GF-D8 (cell line): ENCODE measurements at regions not wholly inside any gene's neighbourhood (a gene's known extent, or its start where the extent isn't known, plus 50 kb on each side); places are given as distances from the start of the nearest gene placed in this dataset.
A peak's percentile ranks its signal among the peaks of the same experiment; 100 is the strongest.
"Not testable (repeated sequence)": the region's sequence is repeated elsewhere in the genome, so short reads cannot be mapped to it uniquely, and the experiment has no call there.

ENCODE experiments used
- DNase-seq: peaks from one replicate; lab custom pipeline; 2025; lab: John Stamatoyannopoulos, UW

DNA sequence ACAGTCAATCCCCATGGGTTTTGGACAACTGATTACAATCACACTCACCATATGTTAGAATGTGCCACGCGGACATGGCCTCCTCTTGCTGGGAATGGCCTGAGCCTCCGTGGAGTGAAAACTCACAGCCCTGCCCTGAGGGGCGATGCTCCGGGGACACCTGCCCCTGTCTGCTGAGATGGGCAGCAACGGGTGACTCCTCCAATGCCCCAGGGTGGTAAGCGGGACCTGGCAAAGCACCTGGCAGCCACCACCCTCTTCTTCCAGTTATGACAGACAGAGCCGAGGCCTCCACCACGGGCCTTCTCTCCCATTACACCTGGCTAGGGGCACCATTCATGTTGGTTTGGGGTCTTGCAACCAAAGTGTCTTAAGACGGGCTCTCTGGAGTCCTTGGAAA, 94.9 kb upstream of the COL5A1 start:
- DNase-seq: no peak

DNA sequence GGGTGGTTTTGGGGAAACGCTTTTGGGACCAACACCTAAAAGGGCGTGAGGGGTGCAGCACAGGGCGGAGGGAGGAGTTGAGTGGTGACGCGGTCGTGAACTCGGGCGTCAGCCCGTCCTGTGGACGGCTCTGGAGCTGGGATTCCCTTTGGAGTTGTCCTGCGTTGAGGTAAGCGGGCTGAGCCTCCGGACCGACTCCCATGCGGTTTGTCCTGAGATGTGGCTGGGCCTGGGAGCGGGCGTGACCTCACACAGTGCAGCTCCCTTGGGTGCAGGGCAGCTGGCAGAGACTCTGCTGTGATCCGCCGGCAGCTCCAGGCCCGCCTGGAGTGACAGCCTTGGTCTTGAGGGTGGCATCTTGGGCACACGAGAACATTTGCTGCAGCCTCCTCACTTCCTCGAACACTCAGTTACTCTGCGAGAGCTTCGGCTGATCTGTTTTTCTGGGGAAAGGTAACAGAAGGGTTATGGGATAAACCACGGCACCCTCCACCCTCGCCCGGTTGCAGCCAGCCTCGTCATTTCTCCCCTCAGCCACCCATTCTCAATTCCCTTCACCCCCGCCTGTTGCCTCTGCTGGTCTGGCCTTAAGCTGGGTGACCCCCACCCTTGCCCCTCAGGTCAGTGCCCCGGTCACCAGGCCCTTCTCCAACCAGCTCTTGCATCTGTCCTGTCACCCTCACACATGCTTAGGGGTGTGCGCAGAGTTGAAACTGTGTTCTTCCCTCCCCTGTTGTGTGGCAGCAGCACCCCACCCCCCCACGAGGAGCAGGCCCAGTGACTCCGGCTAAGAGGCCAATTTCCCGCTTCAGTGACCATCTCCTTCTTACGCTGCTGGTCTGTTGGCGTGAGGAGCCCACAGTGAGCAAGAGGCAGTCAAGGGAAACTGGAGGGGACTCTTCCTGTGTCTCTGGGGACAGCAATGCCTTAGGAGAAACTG, 94.2 kb upstream of the COL5A1 start:
- no peak for DNase-seq

DNA sequence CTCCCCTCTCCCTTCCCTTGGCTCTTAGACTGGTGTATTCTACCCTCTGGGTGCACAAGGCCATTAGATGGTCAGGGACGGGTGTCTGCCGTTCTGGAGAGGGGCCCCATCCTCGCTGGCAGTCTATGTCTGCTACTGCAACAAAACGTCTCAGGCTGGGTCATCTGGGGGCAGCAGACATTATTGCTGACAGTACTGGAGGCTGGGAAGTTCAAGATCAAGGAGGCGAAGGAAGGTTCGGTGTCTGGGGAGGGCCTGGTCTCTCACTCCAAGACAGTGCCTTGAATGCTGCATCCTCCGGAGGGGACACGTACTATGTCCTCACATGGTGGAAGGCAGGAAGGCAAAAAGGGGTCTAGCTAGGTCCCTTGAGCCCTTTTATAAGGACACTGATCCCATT, 93.4 kb upstream of the COL5A1 start:
- no peak for DNase-seq

DNA sequence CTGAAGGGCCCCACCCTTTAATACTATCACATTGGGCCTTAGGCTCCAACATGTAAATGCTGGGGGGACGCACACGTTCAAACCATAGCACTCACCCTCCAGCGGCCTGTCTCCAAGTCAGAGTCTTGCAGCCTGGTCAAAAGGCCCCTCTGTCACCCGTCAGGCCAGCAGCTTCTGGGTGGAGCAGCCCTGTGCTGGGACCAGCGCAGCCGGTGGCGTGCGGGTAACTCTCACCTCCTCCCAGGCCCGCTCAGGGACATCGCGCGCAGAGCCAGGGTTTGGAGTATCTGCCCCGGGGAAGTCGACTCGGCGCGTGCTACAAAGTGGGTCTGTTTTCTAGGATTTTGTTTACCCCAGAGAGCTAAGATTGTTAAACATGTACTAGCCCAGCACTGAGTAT, 93.0 kb upstream of the COL5A1 start:
- no peak for DNase-seq

DNA sequence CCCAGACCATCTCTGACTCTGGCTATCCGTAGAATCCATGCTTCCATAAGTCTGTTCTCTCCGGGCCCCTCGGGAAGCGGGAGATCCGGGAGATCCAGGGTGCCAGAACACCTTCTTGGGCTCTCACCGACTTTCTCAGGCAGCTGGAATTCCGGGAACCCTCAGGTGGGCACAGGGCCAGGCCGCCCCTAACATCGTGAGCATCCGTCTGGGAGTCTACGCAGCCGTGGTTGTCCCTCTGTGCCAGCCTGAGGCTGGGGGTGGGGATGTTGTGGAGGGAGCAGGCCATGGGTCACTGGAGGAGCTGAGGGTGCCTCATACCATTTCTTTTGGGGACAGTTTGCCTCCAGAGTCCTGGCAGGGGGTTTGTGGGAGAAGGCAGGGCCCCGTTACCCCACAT, 92.3 kb upstream of the COL5A1 start:
- DNase-seq: no peak

DNA sequence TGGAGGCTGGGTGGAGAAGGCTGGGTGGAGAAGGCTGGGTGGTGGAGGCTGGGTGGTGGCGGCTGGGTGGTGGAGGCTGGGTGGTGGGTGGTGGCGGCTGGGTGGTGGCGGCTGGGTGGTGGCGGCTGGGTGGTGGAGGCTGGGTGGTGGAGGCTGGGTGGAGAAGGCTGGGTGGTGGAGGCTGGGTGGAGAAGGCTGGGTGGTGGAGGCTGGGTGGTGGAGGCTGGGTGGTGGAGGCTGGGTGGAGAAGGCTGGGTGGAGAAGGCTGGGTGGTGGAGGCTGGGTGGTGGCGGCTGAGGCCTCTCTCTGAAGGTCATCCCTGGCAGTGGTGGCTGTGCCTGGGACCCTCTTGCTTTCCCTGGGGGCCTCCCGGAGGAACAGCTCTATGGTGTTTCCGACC, 91.5 kb upstream of the COL5A1 start:
- DNase-seq: not testable (repeated sequence)

DNA sequence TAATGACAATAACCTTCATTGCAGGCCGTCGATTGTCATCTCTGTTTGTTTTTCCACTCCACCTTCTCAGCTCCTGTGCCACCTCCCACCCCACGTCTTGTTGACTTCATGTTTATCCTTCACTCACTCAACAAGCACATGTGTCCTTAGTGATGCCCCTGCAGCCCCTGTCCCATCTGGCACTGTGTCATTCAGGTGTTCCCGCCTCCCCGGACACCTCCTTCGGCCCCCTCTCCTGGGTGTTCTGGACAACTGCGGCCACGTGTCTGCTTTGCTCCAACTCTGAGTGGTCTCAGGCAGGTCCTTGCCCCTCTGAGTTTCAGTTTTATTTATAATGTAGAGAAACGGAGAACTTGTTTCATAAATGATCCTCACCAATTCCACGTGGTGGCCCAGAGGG, 91.0 kb upstream of the COL5A1 start:
- no peak for DNase-seq

DNA sequence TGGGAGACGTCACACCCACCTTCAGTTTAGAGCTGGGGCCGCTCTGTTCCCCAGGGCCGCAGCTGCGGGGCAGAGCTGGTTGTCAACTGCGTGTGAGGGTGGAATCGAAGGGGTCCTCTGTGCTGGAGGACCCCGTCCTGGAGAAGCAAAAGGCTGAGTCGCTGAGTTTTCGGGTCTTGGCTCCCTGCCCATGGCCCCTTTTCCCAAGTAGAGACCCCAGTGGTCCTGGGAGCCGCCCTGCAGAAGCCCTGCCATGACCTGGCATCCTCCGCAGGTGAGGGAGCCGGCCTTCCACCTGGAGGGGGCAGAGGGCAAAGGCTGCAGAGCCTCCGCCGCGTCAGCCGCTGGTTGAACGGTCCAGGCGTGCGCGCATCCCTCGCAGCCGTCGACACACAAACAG, 90.4 kb upstream of the COL5A1 start:
- no peak for DNase-seq

DNA sequence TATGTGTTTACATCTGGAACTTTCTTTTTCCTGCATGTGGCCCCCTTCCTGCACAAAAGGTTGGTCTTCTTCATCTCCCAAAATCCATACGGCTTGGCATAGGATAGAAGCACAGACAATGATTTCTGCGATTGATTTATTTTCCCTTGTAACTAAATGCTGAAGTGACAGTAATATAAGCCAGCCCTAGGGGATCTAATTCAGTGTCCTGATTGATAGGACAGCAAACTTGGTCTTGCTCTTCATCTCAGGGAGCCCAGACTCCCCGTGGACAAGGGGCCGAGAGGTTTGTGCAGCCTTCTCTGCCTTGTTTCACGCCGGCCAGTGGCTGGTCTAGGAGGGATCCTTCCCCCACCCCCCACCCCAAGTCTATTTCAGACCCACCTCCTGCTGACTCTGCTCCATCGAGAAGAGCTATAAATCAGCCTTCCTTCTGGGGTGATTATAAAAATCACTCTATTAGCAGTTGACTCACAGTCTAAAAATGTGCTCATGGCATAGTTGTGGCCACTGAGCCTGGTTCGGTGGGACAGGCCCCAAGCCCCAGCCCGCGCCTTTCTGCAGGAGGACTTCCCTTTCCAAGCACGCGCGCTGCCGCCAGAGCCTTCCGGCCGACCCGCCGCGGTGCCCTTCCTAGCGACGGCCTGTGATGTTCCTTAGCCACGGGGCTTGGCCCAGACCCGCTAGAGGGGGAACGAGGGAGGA, 89.8 kb upstream of the COL5A1 start:
- DNase-seq: peak; percentile 32

DNA sequence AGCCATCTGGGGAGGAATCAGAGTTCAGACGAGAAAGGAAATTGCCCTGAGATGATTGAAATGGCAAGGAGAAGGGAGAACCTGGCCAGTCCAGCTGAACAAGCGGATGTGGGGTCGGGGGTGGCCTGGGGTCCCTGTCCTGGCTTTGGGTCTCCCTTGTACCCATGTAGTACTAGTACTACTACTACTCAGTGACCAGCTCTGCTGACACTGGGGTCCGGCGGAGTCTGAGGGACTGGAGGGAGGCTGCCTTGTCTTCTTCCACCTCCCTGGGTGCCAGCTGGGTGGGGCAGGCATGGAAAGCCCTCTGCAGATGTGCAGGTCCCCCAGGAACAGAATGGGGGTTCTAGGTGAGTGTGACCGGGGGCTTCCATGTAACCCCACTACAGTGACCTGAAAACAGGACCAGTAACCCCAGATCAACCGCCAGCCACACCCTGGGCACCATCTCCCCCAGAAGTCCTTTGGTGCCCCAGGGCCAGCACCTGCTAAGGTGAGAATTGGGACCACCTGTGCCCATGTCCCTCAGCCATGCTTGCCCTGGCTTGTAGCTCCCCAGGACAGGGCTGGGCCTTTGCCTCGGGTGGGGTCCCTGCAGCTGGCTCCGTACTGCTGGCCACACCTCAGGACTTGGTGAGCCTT, 89.1 kb upstream of the COL5A1 start:
- no peak for DNase-seq

DNA sequence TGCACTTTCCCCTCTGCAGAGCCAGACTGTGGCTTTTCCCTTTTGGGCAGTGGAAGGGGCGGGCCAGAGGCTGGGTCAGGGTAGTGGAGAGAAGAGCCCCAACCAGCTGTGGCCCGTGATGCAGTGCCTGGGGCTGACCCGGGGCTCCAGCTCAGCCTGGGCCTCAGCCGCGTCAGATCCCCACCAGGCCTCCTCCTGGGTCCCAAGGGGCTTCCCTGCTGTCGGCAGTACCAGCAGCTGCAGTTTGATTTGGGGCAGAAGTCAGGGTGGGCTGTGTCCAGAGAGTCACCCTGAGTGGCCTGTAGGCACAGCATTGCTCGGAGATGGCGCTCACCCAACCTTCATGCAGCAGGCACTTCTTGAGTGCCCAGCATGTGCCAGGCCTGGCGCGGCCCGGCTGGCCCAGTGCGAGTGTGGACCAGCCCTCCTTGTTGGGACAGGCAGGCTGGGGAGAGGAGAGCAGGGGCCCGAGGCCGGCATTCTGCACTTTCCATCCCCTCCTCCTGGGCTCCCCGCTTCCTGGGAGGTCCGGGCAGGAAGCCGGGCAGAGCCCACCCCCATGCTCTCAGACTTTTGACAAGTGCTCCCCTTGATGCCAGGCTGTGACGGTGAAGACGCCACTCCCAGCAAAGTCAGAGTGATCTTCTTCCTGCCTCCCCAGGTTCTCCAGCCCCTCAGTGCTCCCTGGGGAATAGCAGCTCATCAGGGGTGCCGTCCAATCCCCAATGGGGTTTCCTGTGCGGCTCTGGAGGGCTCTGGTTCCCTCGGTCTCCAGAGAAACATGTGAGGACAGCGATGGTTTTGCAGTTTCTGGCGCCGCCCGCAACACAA, 88.3 kb upstream of the COL5A1 start:
- DNase-seq: no peak

DNA sequence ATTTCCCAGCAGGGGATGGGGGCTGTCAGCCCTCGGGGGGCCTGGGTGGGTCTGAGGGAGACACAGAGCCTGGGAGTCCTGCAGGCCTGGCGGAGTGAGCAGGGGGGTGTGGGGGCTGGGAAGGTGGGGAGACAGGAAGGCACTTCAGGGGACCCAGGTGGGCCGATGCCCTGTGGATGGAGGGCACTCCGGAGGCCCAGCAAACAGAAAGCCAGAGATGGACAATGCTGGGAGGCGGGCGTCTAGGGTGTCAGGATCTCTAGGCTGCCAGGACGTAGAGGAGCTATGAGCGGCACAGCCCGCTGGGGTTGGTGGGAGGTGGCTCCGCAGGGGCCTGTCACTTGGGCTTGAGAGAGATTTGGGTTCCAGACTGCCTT, 87.6 kb upstream of the COL5A1 start:
- no peak for DNase-seq

DNA sequence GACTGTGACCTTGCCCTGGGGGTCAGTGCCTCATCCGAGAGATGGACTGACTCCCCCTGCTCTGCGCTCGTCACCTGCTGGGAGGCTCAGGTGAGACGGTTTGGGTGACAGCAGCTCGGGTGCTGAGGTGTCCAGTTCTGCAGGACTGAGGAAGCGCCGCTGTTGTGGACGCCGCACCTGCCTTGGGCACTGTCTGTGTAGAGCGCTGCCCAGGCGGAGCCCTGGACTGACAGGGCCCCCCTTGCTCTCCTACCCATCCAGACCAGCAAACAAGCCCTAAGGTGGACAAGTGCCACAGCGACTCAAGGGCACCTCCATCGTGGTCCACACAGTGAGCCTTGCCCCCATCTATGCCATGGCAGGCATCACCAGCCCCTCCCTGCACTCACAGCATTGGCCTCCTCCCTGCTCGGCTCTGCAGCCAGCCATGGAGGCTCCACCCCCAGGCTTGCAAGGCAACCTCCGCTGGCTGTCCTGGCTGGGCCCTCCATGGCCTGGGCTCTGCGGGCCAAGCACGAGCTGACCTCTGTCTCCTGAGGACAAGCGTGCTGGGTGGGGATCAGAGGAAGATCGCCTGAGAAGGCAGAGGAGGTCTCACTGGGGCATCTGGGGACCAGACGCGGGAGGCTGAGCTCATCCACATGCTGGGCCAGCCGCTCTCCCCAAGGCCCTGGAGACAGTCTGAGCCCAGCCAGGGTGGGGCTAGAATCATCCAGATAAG, 87.1 kb upstream of the COL5A1 start:
- DNase-seq: no peak

DNA sequence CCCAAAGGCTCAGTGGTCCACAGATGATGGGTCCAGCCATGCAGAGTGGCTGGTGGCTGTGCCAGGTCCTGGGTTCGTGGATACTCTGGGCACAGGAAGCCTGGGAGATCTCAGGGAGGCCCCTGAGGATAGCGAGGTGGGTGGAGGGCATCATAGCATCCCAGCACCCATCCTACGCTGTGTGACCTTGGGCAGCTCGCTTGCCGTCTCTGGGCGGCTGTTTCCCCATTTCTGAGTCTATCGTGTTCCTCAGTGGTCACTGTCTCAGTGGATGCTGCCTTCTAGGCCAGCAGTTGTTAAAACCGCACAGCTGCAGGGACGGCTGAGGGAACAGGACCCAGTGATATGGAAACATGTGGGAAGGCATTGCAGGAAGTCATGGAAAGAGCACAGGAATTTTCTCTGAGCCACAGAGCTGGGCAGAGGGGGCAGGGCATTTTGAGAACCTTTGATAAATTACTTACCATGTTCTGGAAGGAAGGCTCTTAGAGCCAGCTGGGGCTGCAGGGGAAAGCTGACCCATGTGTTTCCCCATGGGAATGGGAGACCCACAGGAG, 86.4 kb upstream of the COL5A1 start:
- no peak for DNase-seq

DNA sequence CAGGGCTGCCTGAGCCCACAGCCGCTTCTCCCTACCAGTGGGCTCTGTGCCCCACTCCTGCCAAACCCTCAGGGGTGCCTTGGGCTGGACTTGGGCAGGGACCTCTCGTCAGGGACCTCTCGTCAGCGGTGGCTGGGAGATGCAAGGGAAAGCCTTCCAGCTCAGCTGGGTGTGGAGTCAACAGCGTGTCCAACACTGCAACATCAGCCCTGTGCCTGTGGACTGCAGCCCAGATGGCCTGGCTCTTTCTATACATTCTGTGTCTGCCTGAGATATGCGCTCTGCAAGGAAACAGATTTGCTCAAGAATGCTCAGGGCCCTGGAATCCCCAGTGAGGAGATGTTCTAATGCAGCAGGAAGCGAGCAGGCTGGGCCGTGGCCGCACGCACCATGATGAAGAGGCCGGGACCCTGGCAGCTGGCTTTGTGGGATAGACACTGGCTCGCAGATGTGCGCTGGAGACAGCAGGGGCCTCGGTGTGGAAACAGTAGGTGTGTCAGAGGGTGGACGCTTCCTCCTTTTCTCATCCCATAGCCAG, 85.0 kb upstream of the COL5A1 start:
- DNase-seq: no peak

DNA sequence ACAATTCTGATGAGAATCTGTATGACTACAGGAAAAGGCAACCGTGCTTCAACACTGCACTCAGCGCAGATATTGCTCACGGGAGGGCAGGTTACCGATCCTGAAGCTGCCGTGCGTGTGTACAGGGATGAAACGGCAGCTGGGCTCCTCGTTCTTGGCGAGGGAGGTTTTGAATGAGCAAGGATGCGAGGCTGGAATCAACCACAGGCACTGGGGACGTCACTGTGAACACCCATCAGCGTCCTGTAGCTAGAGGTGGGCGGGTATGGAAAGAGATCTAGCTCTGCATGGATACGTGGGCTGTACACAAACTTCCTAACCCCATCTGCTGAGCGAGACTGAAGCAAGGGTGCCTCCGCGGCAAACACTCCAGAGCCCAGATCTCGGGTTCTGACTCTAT, 84.3 kb upstream of the COL5A1 start:
- no peak for DNase-seq

DNA sequence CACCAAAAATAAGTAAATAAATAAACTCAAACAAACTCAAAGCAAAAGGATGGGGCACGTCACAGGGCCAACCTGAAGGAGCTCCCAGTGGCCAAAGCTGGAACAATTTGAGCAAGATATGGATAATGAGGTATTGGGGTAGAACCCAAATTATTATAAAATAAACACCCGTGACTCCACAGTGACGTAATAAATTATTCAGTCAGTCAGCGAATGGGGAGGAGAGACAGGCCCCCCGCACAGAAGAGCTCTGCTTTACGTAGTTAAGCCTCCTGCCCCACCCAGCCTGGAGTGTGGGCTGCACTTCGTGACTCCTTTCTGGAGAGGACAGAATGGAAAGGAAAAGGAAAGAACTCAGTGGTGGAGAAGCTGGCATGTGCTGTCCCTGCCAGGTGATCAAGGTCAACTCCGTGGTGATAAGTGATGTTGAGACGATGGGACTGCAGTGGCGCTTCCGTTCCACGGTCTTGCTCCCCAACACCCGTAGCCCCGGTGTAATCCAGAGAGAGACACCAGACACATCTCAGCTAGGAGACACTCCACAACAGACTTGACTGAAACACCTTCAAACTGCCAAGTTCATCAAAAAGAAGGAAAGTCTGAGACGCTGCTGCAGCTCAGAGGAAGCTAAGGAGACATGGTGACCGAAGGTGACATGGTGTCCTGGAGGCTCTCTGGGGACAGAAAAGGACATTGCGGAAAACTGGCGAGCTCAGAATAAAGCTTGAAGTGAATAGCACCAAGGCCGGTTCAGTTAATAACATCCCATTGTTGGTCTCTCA, 83.3 kb upstream of the COL5A1 start:
- DNase-seq: no peak

DNA sequence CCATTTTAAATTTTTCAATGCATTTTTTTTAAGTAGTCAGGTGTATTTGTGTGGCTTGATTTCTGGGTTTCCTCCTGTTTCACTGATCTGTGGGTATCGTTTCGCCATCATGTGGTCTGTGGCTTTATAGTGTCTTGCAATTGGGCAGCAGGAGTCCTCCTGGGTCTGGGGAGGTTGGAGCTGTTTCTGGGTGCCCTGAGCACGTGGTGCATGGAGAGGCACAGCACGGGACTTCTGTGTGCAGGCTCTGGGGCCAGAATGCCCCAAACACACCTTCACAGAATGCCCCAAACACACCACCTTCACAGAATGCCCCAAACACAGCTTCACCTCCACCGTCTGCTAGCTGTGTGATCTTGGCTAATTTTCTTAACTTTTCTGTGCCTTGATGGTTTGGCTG, 82.6 kb upstream of the COL5A1 start:
- peak; percentile 69 for DNase-seq

DNA sequence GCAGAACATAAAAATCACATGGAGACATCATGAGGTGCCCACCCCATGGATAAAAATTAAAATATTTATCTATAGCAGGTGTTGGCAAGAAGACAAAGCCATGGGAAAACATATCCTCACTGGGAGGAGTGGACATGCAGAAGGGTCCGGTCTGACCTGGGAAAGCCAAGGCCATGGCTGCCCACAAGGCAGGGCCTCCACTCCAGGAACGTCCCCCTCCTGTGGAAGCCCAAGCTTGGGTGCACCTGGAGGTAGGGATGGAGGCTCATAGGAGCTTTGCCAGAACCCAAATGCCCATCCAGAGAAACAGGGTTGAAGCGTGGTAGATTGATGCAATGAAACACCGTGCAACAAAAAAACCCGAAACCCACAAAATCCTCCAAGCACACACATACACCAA, 81.4 kb upstream of the COL5A1 start:
- DNase-seq: no peak

DNA sequence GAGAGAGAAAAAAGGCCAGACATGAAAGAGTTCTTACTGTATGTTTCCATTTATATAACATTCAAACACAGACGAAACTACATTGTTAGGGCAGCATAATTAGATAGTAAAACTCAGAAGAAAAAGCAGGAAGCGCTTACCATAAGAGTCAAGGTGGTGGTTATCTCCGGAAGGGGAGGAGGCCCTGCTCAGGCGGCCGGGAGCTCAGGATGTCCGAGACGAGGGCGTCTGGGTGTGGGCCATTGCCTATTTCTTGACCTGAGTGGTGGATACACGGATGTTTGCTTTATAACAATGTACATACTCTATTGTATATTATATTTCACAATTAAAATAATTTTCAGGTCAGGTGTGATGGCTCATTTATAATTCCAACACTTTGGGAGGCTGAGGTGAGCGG, 80.9 kb upstream of the COL5A1 start:
- DNase-seq: no peak
